ENCODE measurements at regions not wholly inside any gene's neighbourhood (a gene's known extent, or its start where the extent isn't known, plus 50 kb on each side); places are given as distances from the start of the nearest gene placed in this dataset.

- H3K79me2 ChIP-seq (ENCODE audit: control insufficient read depth in 1 of 2, insufficient read depth in 2 of 2, low read length in 2 of 2) = no peaks in the 10 kb centered on the region
- no peak for FAIRE-seq
- H2BK15ac ChIP-seq (ENCODE audit: low read length) = no peak overlapping the region
- no peak overlapping the region for H3K9ac ChIP-seq (replicated peaks in 1 of 4; ENCODE audit: extremely low read depth in 1 of 4, low read depth in 3 of 4, low read length in 3 of 4)
- H3K18ac ChIP-seq (ENCODE audit: extremely low read depth, low read length) = no peak overlapping the region
- H3K4me3 ChIP-seq (ENCODE audit: extremely low read depth in 1 of 4, insufficient read depth in 2 of 4, low read depth in 3 of 4, low read length in 4 of 4) = no peak overlapping the region
- no peaks in the 10 kb centered on the region for H3K27me3 ChIP-seq (replicated peaks in 1 of 4; ENCODE audit: control insufficient read depth in 3 of 4, extremely low read depth in 1 of 4, insufficient read depth in 3 of 4, low read length in 3 of 4)
- H3K14ac ChIP-seq (ENCODE audit: insufficient read length) = no peak overlapping the region
- CTCF ChIA-PET (ENCODE audit: partially characterized antibody) = interaction anchor here (0.7 to 1.3 kb wide), 2 partner anchors 11 to 69 kb away, joined by 3 to 4 read pairs; no protein-coding TSS in a partner anchor
- H2AFZ ChIP-seq (ENCODE audit: low read length) = no peak overlapping the region
- WGBS, 2 experiments (ENCODE audit: extremely low coverage in 1 of 2, insufficient coverage in 1 of 2, insufficient read length in 1 of 2, insufficient replicate concordance in 2 of 2, low coverage in 1 of 2, low lambda C conversion rate in 2 of 2, missing lambda C conversion rate in 1 of 2) = 92% methylated on average over 3 of the region's 3 CpGs; no CpG with 5 or more reads in 1 of the 2 experiments
- no peak overlapping the region for H4K91ac ChIP-seq (replicated peaks; ENCODE audit: insufficient read length, low read length)
- H4K8ac ChIP-seq (ENCODE audit: extremely low read depth, insufficient read depth, low read length) = no peak overlapping the region
- no peak overlapping the region for H3K23ac ChIP-seq (ENCODE audit: insufficient read length)
- POLR2A ChIA-PET (ENCODE audit: partially characterized antibody) = no interaction called here
- no peak overlapping the region for H2BK20ac ChIP-seq (ENCODE audit: low read length)
- DNase-seq (ENCODE audit: low read depth in 1 of 2, low spot score in 2 of 2) = no peak
- H3K27ac ChIP-seq (ENCODE audit: low read depth, low read length) = no peak overlapping the region
- no peaks in the 10 kb centered on the region for H3K79me1 ChIP-seq (ENCODE audit: low read depth, low read length)
- H4K5ac ChIP-seq (ENCODE audit: insufficient read length, low read depth, low read length) = no peak overlapping the region
- H3K56ac ChIP-seq (replicated peaks; ENCODE audit: insufficient read length, low read depth, low read length) = no peak overlapping the region
- H3K9me3 ChIP-seq (ENCODE audit: insufficient read depth in 2 of 2, low read depth in 1 of 2, low read length in 1 of 2) = no peaks in the 10 kb centered on the region
- no peak overlapping the region for H2BK120ac ChIP-seq (replicated peaks; ENCODE audit: low read depth, low read length)
- no peak overlapping the region for H2BK12ac ChIP-seq (ENCODE audit: low read depth, low read length)
- no peaks in the 10 kb centered on the region for H3K23me2 ChIP-seq (ENCODE audit: low read depth, low read length)
- no peak overlapping the region for H3K4ac ChIP-seq (replicated peaks; ENCODE audit: insufficient read length, low read depth, low read length)
- H2BK5ac ChIP-seq (ENCODE audit: low read depth, low read length) = no peak overlapping the region
- H2AK5ac ChIP-seq (ENCODE audit: low read depth, low read length) = no peak overlapping the region
- peaks cover 0 to 3% (median 0%) of the 10 kb centered on the region in 4 experiments; a peak in 2 of 7 replicates for H3K4me1 ChIP-seq (replicated peaks in 1 of 4; ENCODE audit: control insufficient read depth in 3 of 4, insufficient read depth in 4 of 4, low read length in 3 of 4)
- H3K36me3 ChIP-seq (ENCODE audit: control insufficient read depth in 2 of 4, insufficient read depth in 4 of 4, low read length in 3 of 4) = no peaks in the 10 kb centered on the region
- H3K4me2 ChIP-seq (ENCODE audit: insufficient read depth in 1 of 2, low read depth in 2 of 2, low read length in 2 of 2) = no peak overlapping the region
- no peaks in the 10 kb centered on the region for H4K20me1 ChIP-seq (replicated peaks in 1 of 2; ENCODE audit: control insufficient read depth in 1 of 2, insufficient read depth in 2 of 2, low read length in 2 of 2)
- TF ChIP-seq SP4 (IDR thresholded peaks at IDR 0.05; ENCODE audit: low read length) (no peak), POLR2AphosphoS5 (IDR thresholded peaks at IDR 0.05; ENCODE audit: low read depth, low read length) (no peak), BCL11A (IDR thresholded peaks at IDR 0.05; ENCODE audit: low read depth in 2 of 2, low read length in 2 of 2) (no peak), NANOG (IDR thresholded peaks at IDR 0.05; ENCODE audit: insufficient read depth, low read depth, low read length, poor library complexity, severe bottlenecking) (no peak), E2F6 (IDR thresholded peaks at IDR 0.05) (no peak), CBX5 (IDR thresholded peaks at IDR 0.05; ENCODE audit: low read depth, low read length) (no peak), SIRT6 (IDR thresholded peaks at IDR 0.05; ENCODE audit: low read length) (no peak), USF2 (IDR thresholded peaks at IDR 0.05; ENCODE audit: low read length) (no peak), CHD1 (IDR thresholded peaks at IDR 0.05; ENCODE audit: low read depth, low read length) (no peak), HDAC2 (IDR thresholded peaks at IDR 0.05; ENCODE audit: borderline replicate concordance in 1 of 2, low read depth in 2 of 2, low read length in 2 of 2) (no peak), KDM1A (IDR thresholded peaks at IDR 0.05; ENCODE audit: borderline replicate concordance, low read length) (no peak), TCF12 (IDR thresholded peaks at IDR 0.05; ENCODE audit: low read depth, low read length) (no peak), RBBP5 (IDR thresholded peaks at IDR 0.05; ENCODE audit: borderline replicate concordance, low read depth, low read length) (no peak)
Measured at GRCh38 chr4:95764961-95765360, 74.9 kb upstream of the PDHA2 start.
